HepG2 (cell line): ENCODE measurements at regions not wholly inside any gene's neighbourhood (a gene's known extent, or its start where the extent isn't known, plus 50 kb on each side); places are given as distances from the start of the nearest gene placed in this dataset.

Source experiments
- ATAC-seq: fragments of 200-7000 bp; cut with Tn5 transposase; 3 replicates; pipeline ENCODE4 v1.9.1; 2020; ENCODE audit warnings: mild to moderate bottlenecking, moderate library complexity
- BruUV-seq: library from RNA; stranded (reverse); fragments of 400-500 nt; replicated peaks from 2 replicates; lab custom pipeline; 2021; lab: Mats Ljungman, UMichigan
- CTCF ChIA-PET: fragments of 300-600 bp; formaldehyde crosslinking; extraction: SDS; loops from one replicate; lab custom pipeline; 2021; ENCODE audit warnings: low total read pairs, inconsistent platforms, low intra/inter-chr PET ratio; lab: Yijun Ruan, JAX
- POLR2A ChIA-PET: fragments of 350-600 bp; sonication (Branson Sonifier 250); formaldehyde crosslinking; loops from one replicate; lab custom pipeline; 2020; ENCODE audit warnings: antibody characterized with exemption, inconsistent platforms; lab: Yijun Ruan, JAX
- DNase-seq: peaks from one replicate; pipeline ENCODE4 v3.0.0-alpha.2; 2015; ENCODE audit warnings: low spot score
- FAIRE-seq: peaks from 3 replicates; lab custom pipeline; 2011; peaks lifted over from hg19 to GRCh38; lab: Jason Lieb, UNC
- H2AFZ ChIP-seq: one replicate; pipeline ENCODE4 v1.6.1; 2011; ENCODE audit warnings: low read length, inconsistent platforms
- H3K27ac ChIP-seq: fragments of 300-600 bp; 3 replicates; pipeline ENCODE4 v1.8.0; 2011; ENCODE audit warnings: mixed run types, mild to moderate bottlenecking, mixed read lengths, low read length, inconsistent platforms; ENCODE audit not compliant: insufficient read depth; ENCODE audit errors: extremely low read length
- H3K27me3 ChIP-seq, 2 experiments: fragments of 200-600 bp in 1 of 2; 2 replicates in 1 of 2; 3 replicates in 1 of 2; pipeline versions ENCODE4 v1.6.0 to v1.8.0; 2011; ENCODE audit warnings: low read length in 2 of 2, mild to moderate bottlenecking in 2 of 2, moderate library complexity in 2 of 2, inconsistent platforms in 1 of 2; ENCODE audit not compliant: insufficient read depth in 2 of 2, control insufficient read depth in 1 of 2
- H3K36me3 ChIP-seq, 2 experiments: fragments of 200-600 bp in 1 of 2; replicated peaks in 1 of 2; 2 replicates in 1 of 2; 3 replicates in 1 of 2; pipeline versions ENCODE4 v1.5.1 to v1.8.0; 2011; ENCODE audit warnings: low read length in 2 of 2, inconsistent platforms in 1 of 2; ENCODE audit not compliant: insufficient read depth in 2 of 2, control insufficient read depth in 1 of 2
- H3K4me1 ChIP-seq: 2 replicates; pipeline ENCODE4 v1.5.1; 2012; ENCODE audit warnings: low read length, inconsistent platforms; ENCODE audit not compliant: insufficient read depth
- H3K4me2 ChIP-seq: 2 replicates; pipeline ENCODE4 v1.6.0; 2011; ENCODE audit warnings: low read depth, low read length, inconsistent platforms
- H3K4me3 ChIP-seq, 3 experiments: fragments of 200-600 bp in 1 of 3; sonication (generic), shearing (Covaris generic) in 1 of 3; replicated peaks in 1 of 3; 2 replicates each; pipeline ENCODE4 v1.5.1; 2011 to 2016; ENCODE audit warnings: low read length in 3 of 3, inconsistent platforms in 2 of 3, low read depth in 2 of 3, mild to moderate bottlenecking in 2 of 3, control low read depth in 1 of 3, mixed read lengths in 1 of 3; ENCODE audit not compliant: insufficient read depth in 1 of 3
- H3K79me2 ChIP-seq: one replicate; pipeline ENCODE4 v1.6.1; 2011; ENCODE audit warnings: low read length, inconsistent platforms; ENCODE audit not compliant: insufficient read depth
- H3K9ac ChIP-seq: 2 replicates; pipeline ENCODE4 v1.6.0; 2011; ENCODE audit warnings: mild to moderate bottlenecking, low read depth, low read length, inconsistent platforms; ENCODE audit not compliant: insufficient read depth
- H3K9me3 ChIP-seq: 2 replicates; pipeline ENCODE4 v1.5.1; 2012; ENCODE audit warnings: mild to moderate bottlenecking, low read length
- H4K20me1 ChIP-seq: 2 replicates; pipeline ENCODE4 v1.6.0; 2011; ENCODE audit warnings: inconsistent platforms, mild to moderate bottlenecking, low read length, moderate library complexity; ENCODE audit not compliant: insufficient read depth
- CBX2 ChIP-seq, 2 experiments: fragments of 200-600 bp in 1 of 2; sonication (generic); formaldehyde crosslinking in 1 of 2; IDR thresholded peaks; 2 replicates each; pipeline versions ENCODE4 v1.7.0 to v1.8.1; 2018 to 2022; ENCODE audit warnings: low read depth in 2 of 2, low read length in 1 of 2, mild to moderate bottlenecking in 1 of 2, missing genetic modification reagents in 1 of 2
- ELF1 ChIP-seq: sonication (generic); formaldehyde crosslinking; IDR thresholded peaks from 2 replicates; pipeline ENCODE4 v1.4.0; 2020; ENCODE audit warnings: missing genetic modification reagents
- EP300 ChIP-seq, 3 experiments: sonication (generic) in 1 of 3; formaldehyde crosslinking in 1 of 3; IDR thresholded peaks; 2 replicates each; pipeline versions ENCODE4 v1.5.1 to v1.6.1; 2011 to 2020; ENCODE audit warnings: low read depth in 2 of 3, low read length in 2 of 3, borderline replicate concordance in 1 of 3, improper control_type of control experiment in 1 of 3, mild to moderate bottlenecking in 1 of 3, missing genetic modification reagents in 1 of 3, moderate library complexity in 1 of 3
- HNF4A ChIP-seq: sonication (generic); formaldehyde crosslinking; IDR thresholded peaks from 2 replicates; pipeline ENCODE4 v1.4.0; 2020; ENCODE audit warnings: missing genetic modification reagents
- NFKB2 ChIP-seq: sonication (generic); formaldehyde crosslinking; IDR thresholded peaks from 2 replicates; pipeline ENCODE4 v1.4.0; 2020; ENCODE audit warnings: missing genetic modification reagents, borderline replicate concordance
- RBM22 ChIP-seq: fragments of 200-400 bp; formaldehyde crosslinking; optimal IDR thresholded peaks from 2 replicates; pipeline ENCODE3; 2017; ENCODE audit warnings: mild to moderate bottlenecking, low read length, moderate library complexity
- SMYD3 ChIP-seq: sonication (generic); formaldehyde crosslinking; IDR thresholded peaks from 2 replicates; pipeline ENCODE4 v1.8.1; 2023; ENCODE audit warnings: mild to moderate bottlenecking, missing genetic modification reagents
- ZNF30 ChIP-seq: sonication (generic); formaldehyde crosslinking; IDR thresholded peaks from 2 replicates; pipeline ENCODE4 v1.5.0; 2020; ENCODE audit warnings: mild to moderate bottlenecking, missing genetic modification reagents
- WGBS: methylation state at CpG from one replicate; pipeline ENCODE4 v1.1.6; 2017; ENCODE audit warnings: low lambda C conversion rate; 5-methylcytosine and 5-hydroxymethylcytosine counted together
- in situ Hi-C: cut with HindIII; loops from 2 replicates; pipeline ENCODE4 v1.10.0; 2017; ENCODE audit warnings: low pct_unique_long_range_greater_than_20kb; ENCODE audit not compliant: extremely low pct_ligation_motif_present
- intact Hi-C: fragments of 100-400 bp; cut with micrococcal nuclease; formaldehyde crosslinking; loops from one replicate; pipeline ENCODE4 v1.10.0; 2022; ENCODE audit not compliant: unreplicated experiment
- TF ChIP-seq, protein P1 (sequence below): sonication (generic); formaldehyde crosslinking; IDR thresholded peaks from 2 replicates; pipeline ENCODE4 v1.9.0; 2021; ENCODE audit warnings: missing genetic modification reagents, mild to moderate bottlenecking, borderline replicate concordance

DNA sequence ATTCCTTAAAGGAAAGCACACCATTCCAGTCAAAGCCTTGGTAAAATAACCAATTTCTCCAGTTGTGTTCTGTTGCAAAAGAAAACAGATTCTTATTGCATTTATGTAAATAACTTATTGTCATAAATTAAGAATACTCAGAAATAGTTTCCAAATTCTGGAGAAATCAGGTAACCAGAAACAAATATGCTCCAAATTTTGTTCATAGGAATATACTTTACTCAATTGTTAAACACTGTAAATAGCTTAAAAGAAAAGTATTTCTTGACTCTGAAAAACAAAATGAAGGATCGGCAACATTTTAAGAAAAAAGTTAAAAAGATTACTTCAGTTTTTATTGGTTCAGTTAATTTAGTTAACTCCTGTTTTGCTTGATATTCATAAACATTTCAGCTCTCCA, 67.1 kb upstream of the PIK3CG start:
- ChIA-PET POLR2A (no interaction called here), CTCF (no interaction called here)
- no peak for TF ChIP-seq HNF4A (CRISPR knock-in tag)
- TF ChIP-seq SMYD3 (CRISPR knock-in tag): no peak
- TF ChIP-seq CBX2 (IDR thresholded peaks at IDR 0.05; ENCODE audit: low read depth, low read length): no peak
- TF ChIP-seq CBX2 (CRISPR knock-in tag; IDR thresholded peaks at IDR 0.05; ENCODE audit: low read depth): no peak
- TF ChIP-seq, protein P1, sequence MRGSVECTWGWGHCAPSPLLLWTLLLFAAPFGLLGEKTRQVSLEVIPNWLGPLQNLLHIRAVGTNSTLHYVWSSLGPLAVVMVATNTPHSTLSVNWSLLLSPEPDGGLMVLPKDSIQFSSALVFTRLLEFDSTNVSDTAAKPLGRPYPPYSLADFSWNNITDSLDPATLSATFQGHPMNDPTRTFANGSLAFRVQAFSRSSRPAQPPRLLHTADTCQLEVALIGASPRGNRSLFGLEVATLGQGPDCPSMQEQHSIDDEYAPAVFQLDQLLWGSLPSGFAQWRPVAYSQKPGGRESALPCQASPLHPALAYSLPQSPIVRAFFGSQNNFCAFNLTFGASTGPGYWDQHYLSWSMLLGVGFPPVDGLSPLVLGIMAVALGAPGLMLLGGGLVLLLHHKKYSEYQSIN (CRISPR knock-in tag): no peak
- no peak for TF ChIP-seq RBM22
- TF ChIP-seq ELF1 (CRISPR knock-in tag): no peak
- TF ChIP-seq EP300 (IDR thresholded peaks at IDR 0.05; ENCODE audit: low read depth in 2 of 2, low read length in 2 of 2): no peak
- TF ChIP-seq EP300 (CRISPR knock-in tag; IDR thresholded peaks at IDR 0.05; ENCODE audit: borderline replicate concordance): no peak
- TF ChIP-seq NFKB2 (CRISPR knock-in tag): no peak
- TF ChIP-seq ZNF30 (CRISPR knock-in tag): no peak
- Histone ChIP-seq H3K4me2 (no peak overlapping the region), H3K27ac (no peak overlapping the region), H3K79me2 (no peaks in the 10 kb centered on the region), H2AFZ (no peak overlapping the region), H3K4me1 (no peaks in the 10 kb centered on the region), H4K20me1 (no peaks in the 10 kb centered on the region), H3K4me3 (no peak overlapping the region), H3K36me3 (no peaks in the 10 kb centered on the region), H3K9me3 (peaks cover 3% of the 10 kb centered on the region; the same call in 1 of the 2 replicates), H3K9ac (no peak overlapping the region), H3K27me3 (peaks cover 0 to 4% of the 10 kb centered on the region in 2 experiments; a peak in 1 of 5 replicates)
- in situ Hi-C loops: no loop called here
- 44% methylated on average over 1 of the region's 1 CpG for WGBS
- no TSS peak for BruUV-seq
- intact Hi-C loops: loop anchor here (10.0 kb wide), 1 partner anchor 927 kb away; no protein-coding TSS in a partner anchor
- no peak for DNase-seq
- no peak for FAIRE-seq
- ATAC-seq: no peak
